NCI-H2029 treated with DMSO at 0.1 percent for 48 hours (cell line): ENCODE measurements at regions not wholly inside any gene's neighbourhood (a gene's known extent, or its start where the extent isn't known, plus 50 kb on each side); places are given as distances from the start of the nearest gene placed in this dataset.
"Not testable (repeated sequence)": the region's sequence is repeated elsewhere in the genome, so short reads cannot be mapped to it uniquely, and the experiment has no call there.

ENCODE experiments used
- DNase-seq: peaks from one replicate; lab custom pipeline; 2025; lab: John Stamatoyannopoulos, UW

DNA sequence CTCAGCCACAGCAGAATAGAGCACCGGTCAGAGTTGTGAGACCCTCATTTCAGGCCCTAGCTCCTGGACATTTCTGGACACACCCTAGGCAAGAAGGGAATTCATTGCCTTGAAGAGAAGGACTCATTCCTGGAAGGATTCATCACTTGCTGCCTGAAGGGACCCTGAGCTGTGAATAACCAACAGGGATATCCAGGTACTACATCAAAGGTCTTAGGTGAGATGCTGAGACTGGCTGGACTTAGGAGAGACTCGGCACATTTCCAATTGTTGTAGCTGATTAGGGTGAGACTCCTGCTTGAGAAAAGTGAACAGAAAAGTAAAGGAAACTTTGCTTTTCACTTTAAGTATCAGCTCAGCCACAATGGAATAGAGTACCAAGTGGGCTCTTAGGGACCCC lies 208.1 kb upstream of the CDKN2B start:
- no peak for DNase-seq

- DNase-seq: not testable (repeated sequence)
Observed at GRCh38 chr9:22225856-22226255, 216.8 kb upstream of the CDKN2B start.

DNA sequence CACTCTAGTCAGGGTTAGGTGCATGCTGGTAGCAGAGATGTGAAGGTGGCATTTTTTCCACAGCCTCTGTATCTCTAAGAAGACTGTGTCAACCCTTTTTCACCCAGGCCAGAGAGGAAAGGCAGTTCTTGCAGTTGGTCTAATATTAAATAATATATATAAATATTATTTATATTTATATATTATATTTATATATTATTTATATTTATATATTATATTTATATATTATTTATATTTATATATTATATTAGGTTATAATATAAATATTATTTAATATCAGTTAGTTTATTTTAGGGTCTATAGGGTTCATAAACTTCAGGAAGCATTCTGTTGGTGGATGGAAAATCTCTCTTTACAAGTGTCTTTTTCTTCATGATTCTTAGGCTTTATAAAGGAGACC lies 218.6 kb upstream of the DMRTA1 start:
- DNase-seq: no peak

GRCh38 chr9:22228542-22228941 lies 218.1 kb upstream of the DMRTA1 start:
- no peak for DNase-seq

GRCh38 chr9:22229069-22229468 lies 217.6 kb upstream of the DMRTA1 start:
- DNase-seq: no peak

DNA sequence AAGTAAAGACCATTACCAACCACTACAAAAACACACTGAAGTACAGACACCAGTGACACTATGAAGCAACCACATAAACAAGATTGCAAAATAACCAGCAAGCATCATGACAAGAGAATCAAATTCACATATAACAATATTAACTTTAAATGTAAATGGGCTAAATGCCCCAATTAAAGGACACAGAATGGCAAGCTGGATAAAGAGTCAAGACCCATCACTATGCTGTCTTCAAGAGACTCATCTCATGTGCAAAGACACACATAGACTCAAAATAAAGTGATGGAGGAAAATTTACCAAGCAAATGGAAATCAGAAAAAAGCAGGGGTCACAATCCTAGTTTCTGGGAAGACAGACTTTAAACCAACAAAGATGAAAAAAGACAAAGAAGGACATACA lies 215.3 kb upstream of the DMRTA1 start:
- not testable (repeated sequence) for DNase-seq

DNA sequence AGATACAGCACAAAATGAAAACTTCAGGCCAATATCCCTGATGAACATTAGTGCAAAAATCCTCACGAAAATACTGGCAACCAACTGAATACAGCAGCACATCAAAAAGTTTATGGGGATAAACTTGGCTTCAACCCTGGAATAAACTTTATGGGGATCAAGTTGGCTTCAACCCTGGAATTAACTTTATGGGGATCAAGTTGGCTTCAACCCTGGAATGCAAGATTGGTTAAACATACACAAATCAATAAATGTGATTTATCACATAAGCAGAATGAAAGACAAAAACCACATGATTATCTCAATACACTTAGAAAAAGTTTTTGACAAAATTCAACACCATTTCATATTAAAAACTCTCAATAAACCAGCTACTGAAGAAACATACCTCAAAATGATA lies 213.7 kb upstream of the DMRTA1 start:
- no peak for DNase-seq

DNA sequence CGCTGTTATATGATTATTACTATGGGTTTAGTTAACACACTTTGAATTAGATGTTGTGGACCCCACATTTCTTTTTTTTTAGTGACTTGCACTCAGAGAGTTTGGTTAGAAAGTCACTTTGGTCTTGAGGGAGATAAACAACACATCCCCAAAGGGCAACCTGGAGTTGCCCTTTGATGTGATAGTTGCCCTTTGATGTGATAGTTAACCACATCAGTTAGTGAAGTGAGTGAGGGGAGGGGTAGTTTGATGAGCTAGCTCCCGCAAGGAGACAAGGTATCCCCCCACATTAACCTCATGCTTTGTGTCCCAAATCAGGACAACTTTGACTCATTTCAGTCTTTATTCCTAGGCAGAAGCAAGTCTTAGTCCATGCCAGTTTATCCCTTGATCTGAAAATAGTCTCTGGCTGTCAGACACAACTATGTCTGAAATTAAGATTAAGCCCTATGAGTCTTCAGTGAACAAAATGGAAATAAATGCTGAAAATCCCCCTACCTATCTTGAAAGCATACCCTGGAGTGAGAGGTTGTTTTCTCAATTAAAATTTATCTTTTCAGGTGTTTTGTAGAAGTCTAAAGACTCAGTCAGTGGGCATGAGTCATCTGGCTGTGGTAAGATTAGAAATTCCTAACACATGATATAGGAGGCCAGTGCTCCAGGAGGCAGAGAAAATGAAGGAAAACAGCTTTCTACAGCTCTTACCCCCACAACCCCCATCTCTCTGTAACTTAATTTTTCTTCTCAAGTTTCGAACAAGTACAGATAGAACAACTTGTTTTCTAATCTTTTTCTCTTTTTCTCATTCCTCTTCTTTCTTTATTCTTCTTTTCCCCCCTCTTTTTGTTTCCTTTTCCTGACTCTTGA lies 208.9 kb upstream of the DMRTA1 start:
- DNase-seq: no peak

DNA sequence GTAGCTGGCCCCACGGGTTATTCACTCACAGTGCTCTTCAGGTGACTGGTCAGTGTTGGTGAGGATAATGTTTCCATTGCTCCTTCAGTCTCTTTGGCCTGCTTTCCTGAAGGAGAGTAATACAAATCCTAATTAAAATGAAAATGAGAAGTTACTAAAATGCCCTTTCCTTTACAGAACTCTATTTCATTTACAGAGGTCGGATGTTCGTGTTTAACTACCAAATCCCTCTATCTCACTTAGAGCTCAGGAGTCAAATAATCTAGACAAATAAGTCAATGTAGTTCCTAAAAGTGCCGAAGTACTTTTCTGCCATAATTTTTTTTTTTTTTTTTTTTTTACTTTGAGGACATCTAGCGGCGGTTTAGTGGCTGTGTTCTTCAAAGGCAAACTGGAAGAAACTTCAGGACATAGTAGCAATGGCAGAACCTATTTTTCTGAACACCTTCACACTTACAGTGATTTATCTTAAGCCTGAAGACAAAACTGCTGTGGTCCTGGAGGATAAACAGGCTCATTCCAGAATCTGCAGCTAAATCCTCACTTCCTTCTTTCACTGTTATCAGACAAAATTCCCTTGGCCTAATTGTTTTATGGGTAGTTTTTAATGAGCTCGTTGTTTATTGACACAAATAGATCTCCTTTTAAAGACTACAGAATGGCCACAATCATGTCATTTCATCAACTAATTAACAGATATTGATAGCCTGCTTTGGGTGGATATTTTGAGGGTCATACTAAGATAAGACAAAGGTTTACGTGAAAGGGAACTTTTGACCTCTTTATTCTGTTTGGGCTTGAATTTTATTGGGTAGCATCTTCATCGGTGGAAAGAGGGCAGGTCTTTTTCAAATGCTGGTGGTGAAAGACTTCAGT lies 207.6 kb upstream of the DMRTA1 start:
- no peak for DNase-seq

DNA sequence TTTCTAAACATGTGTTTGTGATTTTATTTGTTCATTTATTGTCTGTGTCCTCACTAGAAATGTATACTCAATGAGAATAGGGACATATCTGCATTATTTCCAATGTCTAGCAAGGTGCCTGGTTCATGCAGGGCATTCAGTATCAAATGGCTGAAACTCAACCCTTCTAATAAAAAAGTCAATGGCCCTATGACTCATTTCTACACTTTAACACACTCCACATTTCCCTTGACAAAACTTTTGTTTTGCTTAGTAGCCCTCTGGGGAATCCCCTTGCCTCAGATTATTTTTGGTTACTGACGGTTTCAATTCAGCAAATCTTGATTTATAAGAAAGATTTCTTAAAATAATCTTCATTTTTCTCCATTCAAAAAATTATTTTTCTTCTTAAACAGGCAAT lies 206.0 kb upstream of the DMRTA1 start:
- DNase-seq: no peak

DNA sequence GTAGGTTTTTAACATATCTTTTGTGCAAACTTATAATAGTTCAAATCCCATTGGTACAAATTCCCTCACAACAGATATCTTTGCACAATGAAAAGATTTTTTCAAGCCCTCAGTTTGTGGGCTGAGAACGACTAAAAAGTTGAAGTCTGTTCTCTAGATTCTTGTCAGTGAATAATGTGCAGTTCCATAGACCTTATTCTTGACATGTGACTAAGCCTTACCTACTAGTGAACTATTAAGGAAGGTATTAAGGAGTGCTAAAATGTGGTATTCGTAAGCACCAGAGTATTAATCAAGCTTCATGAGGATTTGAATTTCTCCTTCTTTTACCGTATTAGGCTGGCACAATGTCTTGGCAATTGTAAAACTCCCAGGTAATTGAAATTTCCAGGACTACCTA lies 205.6 kb upstream of the DMRTA1 start:
- no peak for DNase-seq

DNA sequence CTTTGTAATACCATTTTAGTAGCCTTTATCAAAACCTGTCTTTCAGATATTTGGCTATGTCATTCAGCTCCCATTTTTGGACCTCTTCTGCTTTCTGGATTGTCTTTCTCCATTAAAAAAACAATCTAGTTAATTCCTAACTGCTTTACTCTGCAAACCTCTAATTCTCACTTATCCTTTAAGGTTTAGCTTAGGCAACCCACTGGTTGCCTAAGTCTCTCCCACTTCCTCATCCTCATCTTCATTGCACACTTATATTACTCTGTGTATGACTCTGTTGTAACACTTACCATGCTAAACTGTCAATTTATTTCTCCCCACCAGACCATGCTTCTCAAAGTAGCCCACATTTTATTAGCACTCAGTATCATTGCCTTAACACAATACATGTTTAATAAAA lies 205.0 kb upstream of the DMRTA1 start:
- no peak for DNase-seq

- peak; percentile 10 for DNase-seq
Observed at GRCh38 chr9:22244139-22245011, 202.2 kb upstream of the DMRTA1 start.

GRCh38 chr9:22255337-22255736 lies 191.3 kb upstream of the DMRTA1 start:
- no peak for DNase-seq

DNA sequence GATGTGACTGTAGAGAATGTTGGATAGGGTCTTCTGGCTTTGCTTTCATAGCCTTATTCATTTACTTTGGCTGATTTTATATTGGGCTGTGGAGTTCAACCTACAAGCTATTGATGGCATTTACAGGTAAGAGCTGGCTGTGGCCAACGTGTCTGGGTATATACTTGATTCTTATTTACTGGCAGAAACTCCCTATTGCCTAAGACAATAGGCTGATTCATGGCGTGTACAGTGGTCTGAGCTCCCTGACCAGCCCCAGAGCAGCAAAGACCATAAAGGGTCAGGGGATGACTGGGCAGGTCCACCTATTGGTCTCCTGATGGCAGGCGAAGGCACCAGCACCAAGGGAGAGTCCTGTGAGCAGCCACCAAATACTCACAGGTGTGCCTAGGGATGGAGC lies 190.2 kb upstream of the DMRTA1 start:
- no peak for DNase-seq

GRCh38 chr9:22257026-22257816 lies 189.4 kb upstream of the DMRTA1 start:
- no peak for DNase-seq

DNA sequence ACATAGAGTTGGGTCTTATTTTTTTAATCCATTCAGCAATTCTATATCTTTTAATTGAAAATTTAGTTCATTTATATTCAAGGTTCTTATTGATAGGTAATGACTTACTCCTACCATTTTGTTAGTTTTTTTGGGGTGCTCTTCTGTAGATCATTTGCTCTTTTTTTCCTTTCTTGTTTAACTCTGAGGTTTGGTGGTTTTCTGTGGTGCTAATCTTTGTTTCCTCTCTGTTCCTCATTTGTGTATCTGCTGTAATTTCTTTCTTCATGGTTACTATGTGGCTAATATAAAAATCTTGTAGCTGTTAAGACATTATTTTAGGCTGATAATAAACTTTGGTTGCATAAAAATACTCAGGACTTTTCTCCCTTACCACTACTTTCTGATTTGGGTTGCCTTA lies 181.6 kb upstream of the DMRTA1 start:
- no peak for DNase-seq

- DNase-seq: no peak
Observed at GRCh38 chr9:22265534-22265933, 181.1 kb upstream of the DMRTA1 start.

DNA sequence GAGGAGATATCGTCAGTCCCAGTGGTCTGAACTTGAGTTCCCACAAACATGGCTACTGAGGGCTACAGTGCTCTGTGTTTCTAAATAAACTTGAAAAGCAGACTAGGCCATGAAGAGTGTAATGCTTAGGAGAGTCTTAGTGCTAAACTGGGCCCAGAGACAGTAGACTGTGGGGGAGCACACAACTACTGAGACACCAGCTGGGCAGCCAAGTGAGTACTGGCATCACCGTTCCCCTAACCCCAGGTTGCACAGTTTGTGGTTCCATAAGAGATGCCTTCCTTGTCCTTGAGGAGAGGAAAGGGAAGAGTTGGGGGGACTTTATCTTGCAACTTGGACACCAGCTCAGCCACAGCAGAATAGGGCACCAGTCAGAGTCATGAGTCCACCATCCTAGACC lies 172.1 kb upstream of the DMRTA1 start:
- no peak for DNase-seq

GRCh38 chr9:22278426-22278825 lies 168.2 kb upstream of the DMRTA1 start:
- no peak for DNase-seq

DNA sequence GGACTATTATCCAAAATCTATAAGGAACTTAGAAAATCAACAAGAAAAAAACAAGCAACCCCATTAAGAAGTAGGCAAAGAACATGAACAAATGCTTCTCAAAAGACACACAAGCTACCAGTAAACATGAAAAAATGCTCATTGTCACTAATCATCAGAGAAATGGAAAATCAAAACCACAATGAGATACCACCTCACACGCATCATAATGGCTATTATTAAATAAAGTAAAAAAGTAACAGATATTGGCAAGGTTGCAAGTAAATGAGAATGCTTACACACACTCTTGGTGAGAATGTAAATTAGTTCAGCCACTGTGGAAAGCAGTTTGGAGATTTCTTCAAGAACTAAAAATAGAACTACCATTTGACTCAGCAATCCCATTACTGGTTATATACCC lies 167.0 kb upstream of the DMRTA1 start:
- DNase-seq: no peak
